B cell (primary cell): ENCODE measurements at regions not wholly inside any gene's neighbourhood (a gene's known extent, or its start where the extent isn't known, plus 50 kb on each side); places are given as distances from the start of the nearest gene placed in this dataset.

ENCODE experiments used
- ATAC-seq: fragments of 200-7000 bp; cut with Tn5 transposase; one replicate; pipeline ENCODE4 v1.10.0; 2021; ENCODE audit warnings: low read depth, mild to moderate bottlenecking, moderate number of reproducible peaks, moderate library complexity
- CTCF ChIA-PET: fragments of 350-600 bp; sonication (Branson Sonifier 250); formaldehyde crosslinking; loops from one replicate; lab custom pipeline; 2021; ENCODE audit warnings: antibody characterized with exemption, inconsistent platforms; lab: Charles Lee
- POLR2A ChIA-PET: fragments of 350-600 bp; sonication (Branson Sonifier 250); formaldehyde crosslinking; loops from one replicate; lab custom pipeline; 2021; ENCODE audit warnings: antibody characterized with exemption; lab: Charles Lee
- DNase-seq: peaks from one replicate; pipeline ENCODE4 v3.0.0; 2013
- H2AFZ ChIP-seq: 2 replicates; pipeline ENCODE4 v1.6.1; 2012; ENCODE audit warnings: mild to moderate bottlenecking, low read depth, low read length; ENCODE audit not compliant: insufficient read depth, poor library complexity, severe bottlenecking
- H3K27ac ChIP-seq, 2 donors: 1 replicate in 1 of 2; 2 replicates in 1 of 2; pipeline ENCODE4 v1.5.1; 2012 to 2013; ENCODE audit warnings: low read length in 2 of 2, mild to moderate bottlenecking in 2 of 2, moderate library complexity in 1 of 2
- H3K27me3 ChIP-seq, 4 experiments: fragments of 200-600 bp in 1 of 4; sonication (generic) in 1 of 4; replicated peaks in 1 of 4; 1 replicate in 2 of 4; 2 replicates in 2 of 4; pipeline versions ENCODE4 v1.6.1 to v1.7.0; 2013 to 2016; ENCODE audit warnings: low read length in 3 of 4, mild to moderate bottlenecking in 2 of 4, mixed read lengths in 1 of 4, moderate library complexity in 1 of 4; ENCODE audit not compliant: insufficient read depth in 4 of 4, control insufficient read depth in 3 of 4; ENCODE audit errors: control extremely low read depth in 1 of 4
- H3K36me3 ChIP-seq, 2 experiments: replicated peaks in 1 of 2; 1 replicate in 1 of 2; 2 replicates in 1 of 2; pipeline versions ENCODE4 v1.6.1 to v1.7.1; 2013; ENCODE audit warnings: low read length in 1 of 2; ENCODE audit not compliant: insufficient read depth in 2 of 2, control insufficient read depth in 1 of 2; ENCODE audit errors: control extremely low read depth in 1 of 2, extremely low read depth in 1 of 2
- H3K4me1 ChIP-seq, 2 donors: fragments of 200-600 bp in 1 of 2; sonication (generic) in 1 of 2; 1 replicate in 1 of 2; 2 replicates in 1 of 2; pipeline versions ENCODE4 v1.5.1 to v1.6.1; 2013 to 2017; ENCODE audit warnings: low read length in 2 of 2; ENCODE audit not compliant: control insufficient read depth in 2 of 2, insufficient read depth in 2 of 2
- H3K4me2 ChIP-seq: replicated peaks from 2 replicates; pipeline ENCODE3; 2012; ENCODE audit warnings: mild to moderate bottlenecking, low read depth, low read length; ENCODE audit not compliant: poor library complexity, severe bottlenecking
- H3K4me3 ChIP-seq, 5 experiments: fragments of 200-600 bp in 1 of 5; sonication (generic) in 1 of 5; 1 replicate in 3 of 5; 2 replicates in 2 of 5; pipeline versions ENCODE4 v1.5.1 to v1.7.0; 2011 to 2016; ENCODE audit warnings: low read length in 4 of 5, mild to moderate bottlenecking in 4 of 5, low read depth in 2 of 5, control low read depth in 1 of 5, moderate library complexity in 1 of 5; ENCODE audit not compliant: insufficient read depth in 1 of 5; ENCODE audit errors: control extremely low read depth in 1 of 5, extremely low read depth in 1 of 5
- H3K79me2 ChIP-seq: fragments of 200-600 bp; sonication (generic); one replicate; pipeline ENCODE4 v1.6.0; 2016; ENCODE audit warnings: low read length; ENCODE audit not compliant: control insufficient read depth, insufficient read depth
- H3K9ac ChIP-seq: fragments of 200-600 bp; sonication (generic); 2 replicates; pipeline ENCODE4 v1.6.1; 2017; ENCODE audit warnings: mild to moderate bottlenecking, low read length, moderate library complexity
- H3K9me3 ChIP-seq, 3 donors: one replicate each; pipeline versions ENCODE4 v1.6.1 to v1.7.1; 2013; ENCODE audit warnings: low read length in 2 of 3; ENCODE audit not compliant: control insufficient read depth in 2 of 3, insufficient read depth in 1 of 3; ENCODE audit errors: control extremely low read depth in 1 of 3
- H4K20me1 ChIP-seq: 2 replicates; pipeline ENCODE4 v1.6.0; 2012; ENCODE audit warnings: mild to moderate bottlenecking, low read length; ENCODE audit not compliant: insufficient read depth, control insufficient read depth, poor library complexity, severe bottlenecking
- H3K27ac Mint-ChIP-seq: one replicate; pipeline ENCODE4 v1.8.0; 2021; ENCODE audit warnings: mixed read lengths
- H3K27me3 Mint-ChIP-seq: one replicate; pipeline ENCODE4 v1.8.0; 2021; ENCODE audit warnings: mixed read lengths
- H3K4me1 Mint-ChIP-seq: one replicate; pipeline ENCODE4 v1.8.0; 2021; ENCODE audit warnings: mixed read lengths
- H3K4me3 Mint-ChIP-seq: one replicate; pipeline ENCODE4 v1.8.0; 2021; ENCODE audit warnings: mixed read lengths
- H3K9me3 Mint-ChIP-seq: one replicate; pipeline ENCODE4 v1.8.0; 2022; ENCODE audit warnings: mixed read lengths; ENCODE audit not compliant: insufficient read depth
- EZH2 ChIP-seq: IDR thresholded peaks from 2 replicates; pipeline ENCODE4 v1.6.1; 2012; ENCODE audit warnings: borderline replicate concordance, low read depth, mild to moderate bottlenecking, moderate library complexity, low read length; ENCODE audit not compliant: insufficient read depth, poor library complexity, severe bottlenecking
- WGBS: methylation state at CpG from one replicate; pipeline ENCODE4 v1.1.5; 2013; ENCODE audit warnings: missing lambda C conversion rate; ENCODE audit not compliant: insufficient coverage; 5-methylcytosine and 5-hydroxymethylcytosine counted together
- intact Hi-C: fragments of 100-400 bp; cut with micrococcal nuclease; formaldehyde crosslinking; loops from one replicate; pipeline ENCODE4 v1.10.0; 2022
- TF ChIP-seq, protein P1 (sequence below): fragments of 200-600 bp; IDR thresholded peaks from one replicate; pipeline ENCODE4 v1.8.0; 2022; ENCODE audit warnings: antibody characterized with exemption, mild to moderate bottlenecking

DNA sequence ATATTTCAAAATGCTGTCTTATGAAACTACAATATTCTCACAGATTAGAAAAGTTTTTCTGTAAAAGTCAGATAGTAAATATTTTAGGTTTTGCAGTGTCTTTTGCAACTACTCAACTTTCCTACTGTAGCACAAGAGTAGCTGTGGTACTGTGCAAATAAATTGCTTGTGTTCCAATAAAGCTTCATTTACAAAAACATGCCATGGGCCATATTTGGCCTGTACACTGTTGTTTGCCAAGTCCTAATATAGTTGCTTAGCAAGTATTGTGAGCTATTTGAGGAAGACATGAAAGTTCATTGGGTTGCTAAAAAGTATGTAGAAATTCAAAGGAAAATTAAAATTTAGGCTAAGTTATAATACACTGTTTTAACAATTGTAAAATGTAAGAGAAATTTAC, 80.0 kb downstream of the TFPI2 start:
- intact Hi-C loops = loop anchor here (10.0 kb wide), 1 partner anchor 414 kb away; no protein-coding TSS in a partner anchor
- no peak overlapping the region for H3K4me3 Mint-ChIP-seq
- H3K9me3 Mint-ChIP-seq = no peaks in the 10 kb centered on the region
- H3K4me2 ChIP-seq = no peak overlapping the region
- H3K4me1 ChIP-seq = no peaks in the 10 kb centered on the region
- H3K9me3 ChIP-seq = no peaks in the 10 kb centered on the region
- H3K36me3 ChIP-seq = no peaks in the 10 kb centered on the region
- no peaks in the 10 kb centered on the region for H3K79me2 ChIP-seq
- H4K20me1 ChIP-seq = no peaks in the 10 kb centered on the region
- H3K9ac ChIP-seq = no peak overlapping the region
- no peak for ATAC-seq
- no peak overlapping the region for H3K27ac Mint-ChIP-seq
- no peak for DNase-seq
- TF ChIP-seq, protein P1, sequence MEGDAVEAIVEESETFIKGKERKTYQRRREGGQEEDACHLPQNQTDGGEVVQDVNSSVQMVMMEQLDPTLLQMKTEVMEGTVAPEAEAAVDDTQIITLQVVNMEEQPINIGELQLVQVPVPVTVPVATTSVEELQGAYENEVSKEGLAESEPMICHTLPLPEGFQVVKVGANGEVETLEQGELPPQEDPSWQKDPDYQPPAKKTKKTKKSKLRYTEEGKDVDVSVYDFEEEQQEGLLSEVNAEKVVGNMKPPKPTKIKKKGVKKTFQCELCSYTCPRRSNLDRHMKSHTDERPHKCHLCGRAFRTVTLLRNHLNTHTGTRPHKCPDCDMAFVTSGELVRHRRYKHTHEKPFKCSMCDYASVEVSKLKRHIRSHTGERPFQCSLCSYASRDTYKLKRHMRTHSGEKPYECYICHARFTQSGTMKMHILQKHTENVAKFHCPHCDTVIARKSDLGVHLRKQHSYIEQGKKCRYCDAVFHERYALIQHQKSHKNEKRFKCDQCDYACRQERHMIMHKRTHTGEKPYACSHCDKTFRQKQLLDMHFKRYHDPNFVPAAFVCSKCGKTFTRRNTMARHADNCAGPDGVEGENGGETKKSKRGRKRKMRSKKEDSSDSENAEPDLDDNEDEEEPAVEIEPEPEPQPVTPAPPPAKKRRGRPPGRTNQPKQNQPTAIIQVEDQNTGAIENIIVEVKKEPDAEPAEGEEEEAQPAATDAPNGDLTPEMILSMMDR = no peak
- TF ChIP-seq EZH2 = no peak
- H2AFZ ChIP-seq = no peak overlapping the region
- no peaks in the 10 kb centered on the region for H3K27me3 ChIP-seq
- no peak overlapping the region for H3K4me3 ChIP-seq
- H3K4me1 Mint-ChIP-seq = no peaks in the 10 kb centered on the region
- ChIA-PET POLR2A (no interaction called here), CTCF (no interaction called here)
- H3K27me3 Mint-ChIP-seq = no peaks in the 10 kb centered on the region
- H3K27ac ChIP-seq = no peak overlapping the region

DNA sequence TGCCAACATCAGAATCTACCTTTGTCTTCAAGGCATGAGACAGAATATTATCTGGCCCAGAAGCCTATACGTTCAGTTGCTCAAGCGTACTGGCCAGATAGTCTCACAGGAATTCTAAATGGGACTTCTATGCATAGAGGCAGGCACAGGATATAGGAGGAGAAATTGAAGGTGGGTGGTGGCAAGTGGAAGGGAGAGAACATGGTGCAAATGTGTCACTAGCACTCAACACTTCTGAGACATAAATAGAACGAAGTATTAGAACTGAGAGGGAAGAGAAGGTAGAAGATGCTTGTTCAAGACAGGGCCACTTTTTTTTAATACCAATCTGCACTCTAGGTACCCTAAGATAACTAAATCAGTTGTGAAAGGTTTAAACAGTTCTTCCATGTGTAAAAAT, 85.8 kb downstream of the TFPI2 start:
- intact Hi-C loops = loop anchor here (5.0 kb wide), 1 partner anchor 283 kb away; no protein-coding TSS in a partner anchor
- no peaks in the 10 kb centered on the region for H4K20me1 ChIP-seq

More for the DNA sequence above, 85.8 kb downstream of the TFPI2 start:
- no peak overlapping the region for H3K27ac ChIP-seq
- no peaks in the 10 kb centered on the region for H3K79me2 ChIP-seq
- no peak overlapping the region for H3K4me2 ChIP-seq
- no peak overlapping the region for H3K4me3 ChIP-seq
- no peaks in the 10 kb centered on the region for H3K4me1 Mint-ChIP-seq
- no peaks in the 10 kb centered on the region for H3K9me3 ChIP-seq
- 79% methylated on average over 2 of the region's 3 CpGs for WGBS
- DNase-seq = no peak
- no peak for ATAC-seq
- no peaks in the 10 kb centered on the region for H3K27me3 ChIP-seq
- H3K9me3 Mint-ChIP-seq = no peaks in the 10 kb centered on the region
- H3K27ac Mint-ChIP-seq = no peak overlapping the region
- ChIA-PET POLR2A (no interaction called here), CTCF (no interaction called here)
- TF ChIP-seq, protein P1 = no peak
- no peak for TF ChIP-seq EZH2
- no peak overlapping the region for H3K9ac ChIP-seq
- H3K4me1 ChIP-seq = no peaks in the 10 kb centered on the region
- no peak overlapping the region for H2AFZ ChIP-seq
- no peaks in the 10 kb centered on the region for H3K27me3 Mint-ChIP-seq
- H3K4me3 Mint-ChIP-seq = no peak overlapping the region
- H3K36me3 ChIP-seq = no peaks in the 10 kb centered on the region
